Smooth muscle cell (in vitro differentiated cells): ENCODE measurements at regions not wholly inside any gene's neighbourhood (a gene's known extent, or its start where the extent isn't known, plus 50 kb on each side); places are given as distances from the start of the nearest gene placed in this dataset.

Experiments
- DNase-seq: peaks from one replicate; lab custom pipeline; 2025; ENCODE audit not compliant: unreplicated experiment; lab: John Stamatoyannopoulos, UW
- H2AFZ ChIP-seq: fragments of 200-600 bp; sonication (generic); 2 replicates; pipeline ENCODE4 v1.6.0; 2016; ENCODE audit warnings: antibody characterized with exemption, low read depth, mild to moderate bottlenecking
- H3F3A ChIP-seq: fragments of 200-600 bp; sonication (generic); 2 replicates; pipeline ENCODE4 v1.6.0; 2017; ENCODE audit warnings: antibody characterized with exemption, low read depth
- H3K27ac ChIP-seq: fragments of 200-600 bp; sonication (generic); 2 replicates; pipeline ENCODE4 v1.5.1; 2016; ENCODE audit warnings: low read depth, mild to moderate bottlenecking
- H3K27me3 ChIP-seq: fragments of 200-600 bp; sonication (generic); 2 replicates; pipeline ENCODE4 v1.6.1; 2016; ENCODE audit warnings: low read depth, mild to moderate bottlenecking
- H3K36me3 ChIP-seq: fragments of 200-600 bp; sonication (generic); 2 replicates; pipeline ENCODE4 v1.5.1; 2016; ENCODE audit warnings: low read depth
- H3K4me1 ChIP-seq: fragments of 200-600 bp; sonication (generic); 2 replicates; pipeline ENCODE4 v1.5.1; 2016; ENCODE audit warnings: low read depth
- H3K4me2 ChIP-seq: fragments of 200-600 bp; sonication (generic); 2 replicates; pipeline ENCODE4 v1.6.0; 2016; ENCODE audit warnings: mild to moderate bottlenecking
- H3K4me3 ChIP-seq: fragments of 200-600 bp; sonication (generic); 2 replicates; pipeline ENCODE4 v1.5.1; 2016; ENCODE audit warnings: mild to moderate bottlenecking
- H3K79me2 ChIP-seq: fragments of 200-600 bp; sonication (generic); 2 replicates; pipeline ENCODE4 v1.6.0; 2016; ENCODE audit warnings: low read depth, mild to moderate bottlenecking
- H3K9ac ChIP-seq: fragments of 200-600 bp; sonication (generic); 2 replicates; pipeline ENCODE4 v1.6.0; 2016; ENCODE audit warnings: low read depth
- H3K9me3 ChIP-seq: fragments of 200-600 bp; sonication (generic); replicated peaks from 2 replicates; pipeline ENCODE4 v1.5.1; 2016; ENCODE audit warnings: low read depth
- H4K20me1 ChIP-seq: fragments of 200-600 bp; sonication (generic); 2 replicates; pipeline ENCODE4 v1.6.0; 2016; ENCODE audit warnings: low read depth
- CTCF ChIP-seq: fragments of 200-600 bp; sonication (generic); IDR thresholded peaks from 2 replicates; pipeline ENCODE4 v1.5.1; 2017; ENCODE audit warnings: borderline replicate concordance, mild to moderate bottlenecking, antibody characterized with exemption; ENCODE audit not compliant: insufficient read depth, poor library complexity, severe bottlenecking
- WGBS: methylation state at CpG from one replicate; pipeline ENCODE4 v1.1.7; 2016; ENCODE audit warnings: low lambda C conversion rate; 5-methylcytosine and 5-hydroxymethylcytosine counted together

GRCh38 chr13:94780421-94780820, 68.1 kb upstream of the SOX21 start:
- DNase-seq, result no peak
- no peaks in the 10 kb centered on the region for H3K9me3 ChIP-seq
- peaks cover 8% of the 10 kb centered on the region for H3K4me1 ChIP-seq
- H3K27me3 ChIP-seq, result peaks cover 5% of the 10 kb centered on the region
- H3K79me2 ChIP-seq, result no peaks in the 10 kb centered on the region
- peaks cover 4% of the 10 kb centered on the region for H3F3A ChIP-seq
- 77% methylated on average over 4 of the region's 4 CpGs for WGBS
- H3K4me2 ChIP-seq, result no peak overlapping the region
- no peaks in the 10 kb centered on the region for H4K20me1 ChIP-seq
- no peak overlapping the region for H3K27ac ChIP-seq
- H3K4me3 ChIP-seq, result no peak overlapping the region
- TF ChIP-seq CTCF, result no peak
- H3K9ac ChIP-seq, result no peak overlapping the region
- no peaks in the 10 kb centered on the region for H3K36me3 ChIP-seq
- H2AFZ ChIP-seq, result no peak overlapping the region

- Histone ChIP-seq H3K27ac (no peak overlapping the region), H3K27me3 (peaks cover 5% of the 10 kb centered on the region), H3K4me2 (no peak overlapping the region), H4K20me1 (no peaks in the 10 kb centered on the region), H3F3A (peaks cover 4% of the 10 kb centered on the region), H3K4me3 (no peak overlapping the region), H3K4me1 (peaks cover 15% of the 10 kb centered on the region), H3K79me2 (no peaks in the 10 kb centered on the region), H3K36me3 (no peaks in the 10 kb centered on the region), H3K9ac (no peak overlapping the region), H3K9me3 (no peaks in the 10 kb centered on the region), H2AFZ (no peak overlapping the region)
- 91% methylated on average over 5 of the region's 5 CpGs for WGBS
- no peak for DNase-seq
- TF ChIP-seq CTCF, result no peak
These were observed 66.6 kb upstream of the SOX21 start for GRCh38 chr13:94778986-94779385.

GRCh38 chr13:94778585-94778984, 66.2 kb upstream of the SOX21 start:
- peaks cover 4% of the 10 kb centered on the region for H3F3A ChIP-seq

More at GRCh38 chr13:94778585-94778984, 66.2 kb upstream of the SOX21 start:
- no peak for DNase-seq
- Histone ChIP-seq H3K27me3 (peaks cover 5% of the 10 kb centered on the region), H4K20me1 (no peaks in the 10 kb centered on the region), H3K9ac (no peak overlapping the region), H3K27ac (no peak overlapping the region), H3K36me3 (no peaks in the 10 kb centered on the region), H3K4me3 (no peak overlapping the region), H2AFZ (no peak overlapping the region), H3K9me3 (no peaks in the 10 kb centered on the region), H3K4me1 (peaks cover 15% of the 10 kb centered on the region), H3K4me2 (no peak overlapping the region), H3K79me2 (no peaks in the 10 kb centered on the region)
- TF ChIP-seq CTCF, result no peak
